ENCODE measurements at regions not wholly inside any gene's neighbourhood (a gene's known extent, or its start where the extent isn't known, plus 50 kb on each side); places are given as distances from the start of the nearest gene placed in this dataset.

DNA sequence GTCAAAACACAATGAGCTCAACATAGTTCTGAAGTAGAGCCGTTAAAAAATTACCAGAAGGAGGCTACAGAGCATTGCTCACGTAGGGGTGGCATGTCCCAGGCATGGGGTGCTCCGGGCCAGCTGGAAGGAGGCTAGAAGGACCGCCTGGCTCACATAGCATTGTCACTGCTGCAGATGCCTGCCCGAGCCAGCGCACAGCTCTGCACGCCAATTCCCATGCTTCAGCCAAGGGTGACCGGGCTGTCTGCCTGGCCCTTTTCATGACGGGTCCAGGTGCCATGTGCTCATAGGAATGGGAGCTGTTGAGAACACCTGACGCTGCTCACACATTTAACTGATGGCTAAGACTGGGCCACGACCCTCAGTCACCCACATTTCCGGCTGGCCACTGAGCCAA, 228.9 kb upstream of the FOXF1 start:
- TF ChIP-seq, protein P1, sequence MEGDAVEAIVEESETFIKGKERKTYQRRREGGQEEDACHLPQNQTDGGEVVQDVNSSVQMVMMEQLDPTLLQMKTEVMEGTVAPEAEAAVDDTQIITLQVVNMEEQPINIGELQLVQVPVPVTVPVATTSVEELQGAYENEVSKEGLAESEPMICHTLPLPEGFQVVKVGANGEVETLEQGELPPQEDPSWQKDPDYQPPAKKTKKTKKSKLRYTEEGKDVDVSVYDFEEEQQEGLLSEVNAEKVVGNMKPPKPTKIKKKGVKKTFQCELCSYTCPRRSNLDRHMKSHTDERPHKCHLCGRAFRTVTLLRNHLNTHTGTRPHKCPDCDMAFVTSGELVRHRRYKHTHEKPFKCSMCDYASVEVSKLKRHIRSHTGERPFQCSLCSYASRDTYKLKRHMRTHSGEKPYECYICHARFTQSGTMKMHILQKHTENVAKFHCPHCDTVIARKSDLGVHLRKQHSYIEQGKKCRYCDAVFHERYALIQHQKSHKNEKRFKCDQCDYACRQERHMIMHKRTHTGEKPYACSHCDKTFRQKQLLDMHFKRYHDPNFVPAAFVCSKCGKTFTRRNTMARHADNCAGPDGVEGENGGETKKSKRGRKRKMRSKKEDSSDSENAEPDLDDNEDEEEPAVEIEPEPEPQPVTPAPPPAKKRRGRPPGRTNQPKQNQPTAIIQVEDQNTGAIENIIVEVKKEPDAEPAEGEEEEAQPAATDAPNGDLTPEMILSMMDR (IDR thresholded peaks at IDR 0.05): no peak
- peak in 2 of 3 donors; percentile 14 to 17 for TF ChIP-seq POLR2AphosphoS5 (IDR thresholded peaks at IDR 0.05)
- no peak for TF ChIP-seq POLR2A (IDR thresholded peaks at IDR 0.05)
